Fibroblast of lung (primary cell): ENCODE measurements at regions not wholly inside any gene's neighbourhood (a gene's known extent, or its start where the extent isn't known, plus 50 kb on each side); places are given as distances from the start of the nearest gene placed in this dataset.
A peak's percentile ranks its signal among the peaks of the same experiment; 100 is the strongest.

ENCODE experiments used
- DNase-seq, 2 donors: peaks; one replicate each; pipeline versions ENCODE4 v3.0.0 to v3.0.0-alpha.2; 2010; ENCODE audit warnings: low read depth in 2 of 2
- H2AFZ ChIP-seq: 2 replicates; pipeline ENCODE4 v1.5.1; 2012; ENCODE audit warnings: low read length, control low read depth, inconsistent platforms
- H3K27ac ChIP-seq: 2 replicates; pipeline ENCODE4 v1.5.1; 2011; ENCODE audit warnings: low read length, control low read depth; ENCODE audit not compliant: insufficient read depth
- H3K27me3 ChIP-seq: 2 replicates; pipeline ENCODE4 v1.5.1; 2011; ENCODE audit warnings: mild to moderate bottlenecking, low read length; ENCODE audit not compliant: control insufficient read depth, insufficient read depth
- H3K36me3 ChIP-seq: 2 replicates; pipeline ENCODE4 v1.5.1; 2011; ENCODE audit warnings: low read length; ENCODE audit not compliant: control insufficient read depth, insufficient read depth
- H3K4me1 ChIP-seq: 2 replicates; pipeline ENCODE4 v1.5.1; 2011; ENCODE audit warnings: low read length; ENCODE audit not compliant: control insufficient read depth, insufficient read depth; ENCODE audit errors: extremely low read depth
- H3K4me2 ChIP-seq: 2 replicates; pipeline ENCODE4 v1.5.1; 2011; ENCODE audit warnings: low read length, control low read depth; ENCODE audit not compliant: insufficient read depth; ENCODE audit errors: extremely low read depth
- H3K4me3 ChIP-seq, 4 experiments: fragments of 200-600 bp in 1 of 4; sonication (generic) in 1 of 4; replicated peaks in 1 of 4; 2 replicates each; pipeline ENCODE4 v1.5.1; 2011 to 2016; ENCODE audit warnings: low read length in 4 of 4, low read depth in 3 of 4, mild to moderate bottlenecking in 3 of 4, control low read depth in 2 of 4, inconsistent platforms in 1 of 4, mixed read lengths in 1 of 4; ENCODE audit not compliant: insufficient read depth in 1 of 4; ENCODE audit errors: control extremely low read depth in 1 of 4
- H3K79me2 ChIP-seq: 2 replicates; pipeline ENCODE4 v1.5.1; 2012; ENCODE audit warnings: mild to moderate bottlenecking, low read length, inconsistent platforms; ENCODE audit not compliant: control insufficient read depth, insufficient read depth
- H3K9ac ChIP-seq: 2 replicates; pipeline ENCODE4 v1.5.1; 2011; ENCODE audit warnings: mild to moderate bottlenecking, low read length, control low read depth; ENCODE audit not compliant: insufficient read depth
- H3K9me3 ChIP-seq: 2 replicates; pipeline ENCODE4 v1.5.1; 2012; ENCODE audit warnings: low read depth, low read length; ENCODE audit not compliant: control insufficient read depth, insufficient read depth
- H4K20me1 ChIP-seq: 2 replicates; pipeline ENCODE4 v1.5.1; 2011; ENCODE audit warnings: low read length; ENCODE audit not compliant: control insufficient read depth, insufficient read depth; ENCODE audit errors: extremely low read depth
- CTCF ChIP-seq, 2 donors: IDR thresholded peaks in 1 of 2; conservative IDR thresholded peaks in 1 of 2; 1 replicate in 1 of 2; 2 replicates in 1 of 2; pipeline ENCODE4 v1.5.1; 2011 to 2012; ENCODE audit warnings: low read length in 2 of 2, control low read depth in 1 of 2, inconsistent platforms in 1 of 2, low read depth in 1 of 2, mild to moderate bottlenecking in 1 of 2
- EZH2 ChIP-seq: IDR thresholded peaks from 2 replicates; pipeline ENCODE4 v1.5.1; 2012; ENCODE audit warnings: low read length, control low read depth, mild to moderate bottlenecking; ENCODE audit errors: missing control alignments

- DNase-seq, result peak in 1 of 2 donors; percentile 61
- TF ChIP-seq EZH2, result no peak
- TF ChIP-seq CTCF (conservative IDR thresholded peaks at IDR 0.05 in 1 of 2, IDR thresholded peaks at IDR 0.05 in 1 of 2; ENCODE audit: low read depth in 1 of 2, low read length in 2 of 2), result no peak
- no peak overlapping the region for H3K27ac ChIP-seq
Measured at GRCh38 chr2:221125691-221126090, 446.4 kb downstream of the EPHA4 start.

GRCh38 chr2:221129657-221130056 lies 442.4 kb downstream of the EPHA4 start:
- H4K20me1 ChIP-seq, result no peaks in the 10 kb centered on the region
- no peaks in the 10 kb centered on the region for H3K36me3 ChIP-seq
- no peaks in the 10 kb centered on the region for H3K9me3 ChIP-seq
- no peaks in the 10 kb centered on the region for H3K79me2 ChIP-seq
- no peak overlapping the region for H3K27ac ChIP-seq
- H2AFZ ChIP-seq, result no peak overlapping the region
- TF ChIP-seq CTCF (conservative IDR thresholded peaks at IDR 0.05 in 1 of 2, IDR thresholded peaks at IDR 0.05 in 1 of 2; ENCODE audit: low read depth in 1 of 2, low read length in 2 of 2) (no peak), EZH2 (no peak)
- no peaks in the 10 kb centered on the region for H3K27me3 ChIP-seq
- H3K4me1 ChIP-seq, result no peaks in the 10 kb centered on the region
- H3K9ac ChIP-seq, result no peak overlapping the region
- no peak for DNase-seq
- H3K4me3 ChIP-seq, result no peak overlapping the region
- no peak overlapping the region for H3K4me2 ChIP-seq

More at GRCh38 chr2:221125691-221126090, 446.4 kb downstream of the EPHA4 start:
- Histone ChIP-seq H3K36me3 (no peaks in the 10 kb centered on the region), H3K4me1 (no peaks in the 10 kb centered on the region), H3K4me2 (no peak overlapping the region), H3K27me3 (no peaks in the 10 kb centered on the region), H3K9me3 (no peaks in the 10 kb centered on the region), H3K79me2 (no peaks in the 10 kb centered on the region), H2AFZ (no peak overlapping the region), H3K9ac (no peak overlapping the region), H4K20me1 (no peaks in the 10 kb centered on the region), H3K4me3 (no peak overlapping the region)

GRCh38 chr2:221130431-221130830 lies 441.7 kb downstream of the EPHA4 start:
- H3K4me2 ChIP-seq, result no peak overlapping the region
- H3K27me3 ChIP-seq, result no peaks in the 10 kb centered on the region
- no peak for DNase-seq
- H3K9me3 ChIP-seq, result no peaks in the 10 kb centered on the region
- H3K36me3 ChIP-seq, result no peaks in the 10 kb centered on the region
- H2AFZ ChIP-seq, result no peak overlapping the region
- H3K4me3 ChIP-seq, result no peak overlapping the region
- no peaks in the 10 kb centered on the region for H3K4me1 ChIP-seq
- no peaks in the 10 kb centered on the region for H4K20me1 ChIP-seq
- H3K27ac ChIP-seq, result no peak overlapping the region
- TF ChIP-seq CTCF (conservative IDR thresholded peaks at IDR 0.05 in 1 of 2, IDR thresholded peaks at IDR 0.05 in 1 of 2; ENCODE audit: low read depth in 1 of 2, low read length in 2 of 2), result no peak
- no peak for TF ChIP-seq EZH2
- no peak overlapping the region for H3K9ac ChIP-seq
- no peaks in the 10 kb centered on the region for H3K79me2 ChIP-seq
